Right ventricle myocardium superior (tissue), 1 donor: ENCODE measurements at regions not wholly inside any gene's neighbourhood (a gene's known extent, or its start where the extent isn't known, plus 50 kb on each side); places are given as distances from the start of the nearest gene placed in this dataset.
A peak's percentile ranks its signal among the peaks of the same experiment; 100 is the strongest.
"Not testable (repeated sequence)": the region's sequence is repeated elsewhere in the genome, so short reads cannot be mapped to it uniquely, and the experiment has no call there.

Source experiments
- ATAC-seq: fragments of 200-7000 bp; cut with Tn5 transposase; one replicate; pipeline ENCODE4 v1.9.1; 2020; ENCODE audit warnings: mild to moderate bottlenecking; ENCODE audit not compliant: poor library complexity
- DNase-seq: peaks from one replicate; pipeline ENCODE4 v3.0.0-alpha.2; 2020
- intact Hi-C: fragments of 100-400 bp; cut with DNase I; formaldehyde crosslinking; loops from one replicate; pipeline ENCODE4 v1.11.2; 2022
- donor health status: DM: no; HTN: yes; CAD: no; lungs with severe emphysema.

DNA sequence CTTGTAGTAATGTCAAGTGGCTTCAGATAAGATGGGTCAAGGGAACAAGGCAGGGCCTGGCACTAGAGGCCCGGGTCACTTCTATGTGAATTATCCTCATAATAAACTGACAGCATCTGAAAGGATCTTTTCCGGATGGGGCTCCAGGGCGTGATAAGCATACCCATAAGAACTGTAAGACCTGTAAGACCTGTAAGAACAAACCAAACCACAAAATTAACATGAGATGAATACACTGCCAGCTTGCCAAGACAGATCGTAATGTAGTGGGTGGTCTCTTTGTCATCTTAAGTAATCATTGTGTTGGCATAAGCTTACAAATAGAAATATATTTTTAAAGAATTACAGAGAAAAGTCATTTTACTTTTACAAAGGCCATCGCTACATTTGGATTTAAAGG is 334.9 kb downstream of the RFPL4B start:
- intact Hi-C loops, result no loop called here
- no peak for ATAC-seq
- DNase-seq, result no peak

DNA sequence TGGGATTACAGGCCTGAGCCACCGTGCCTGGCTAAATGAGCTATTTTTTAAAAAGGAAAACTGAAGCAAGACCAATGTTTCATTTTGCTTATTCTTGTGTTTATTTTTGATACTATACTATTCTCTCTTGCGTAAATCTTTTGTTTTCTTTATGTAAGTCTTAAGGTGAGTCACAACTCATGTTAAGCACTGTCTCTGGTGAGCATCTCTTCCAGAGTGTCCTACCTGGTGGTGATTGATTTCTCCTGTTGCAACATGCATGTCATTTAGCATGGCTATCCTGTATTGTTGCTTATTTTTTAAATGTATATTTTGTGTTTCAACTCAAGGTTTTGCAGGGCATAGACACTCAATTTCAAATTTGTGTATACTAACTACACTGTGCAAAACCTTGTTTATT is 336.0 kb downstream of the RFPL4B start:
- no peak for ATAC-seq
- no peak for DNase-seq
- intact Hi-C loops, result no loop called here

DNA sequence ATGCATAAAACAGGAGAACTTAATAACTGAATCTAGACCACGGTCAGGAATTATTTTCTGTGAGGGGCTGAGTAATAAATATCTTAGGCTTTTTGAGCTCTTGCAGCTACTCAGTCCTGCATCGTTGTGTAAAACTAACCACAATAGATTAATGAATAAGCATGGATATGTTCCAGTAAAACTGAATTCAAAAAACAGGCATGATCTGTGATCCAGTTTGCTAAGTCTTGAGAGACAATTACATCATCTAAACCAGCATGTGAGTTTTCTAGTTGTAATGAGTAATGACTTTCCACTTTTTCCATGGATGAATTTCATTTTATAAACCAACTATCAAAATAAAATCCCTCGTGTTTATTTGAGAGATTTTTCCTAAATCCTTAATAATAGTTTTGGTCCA is 336.8 kb downstream of the RFPL4B start:
- intact Hi-C loops, result no loop called here
- no peak for DNase-seq

DNA sequence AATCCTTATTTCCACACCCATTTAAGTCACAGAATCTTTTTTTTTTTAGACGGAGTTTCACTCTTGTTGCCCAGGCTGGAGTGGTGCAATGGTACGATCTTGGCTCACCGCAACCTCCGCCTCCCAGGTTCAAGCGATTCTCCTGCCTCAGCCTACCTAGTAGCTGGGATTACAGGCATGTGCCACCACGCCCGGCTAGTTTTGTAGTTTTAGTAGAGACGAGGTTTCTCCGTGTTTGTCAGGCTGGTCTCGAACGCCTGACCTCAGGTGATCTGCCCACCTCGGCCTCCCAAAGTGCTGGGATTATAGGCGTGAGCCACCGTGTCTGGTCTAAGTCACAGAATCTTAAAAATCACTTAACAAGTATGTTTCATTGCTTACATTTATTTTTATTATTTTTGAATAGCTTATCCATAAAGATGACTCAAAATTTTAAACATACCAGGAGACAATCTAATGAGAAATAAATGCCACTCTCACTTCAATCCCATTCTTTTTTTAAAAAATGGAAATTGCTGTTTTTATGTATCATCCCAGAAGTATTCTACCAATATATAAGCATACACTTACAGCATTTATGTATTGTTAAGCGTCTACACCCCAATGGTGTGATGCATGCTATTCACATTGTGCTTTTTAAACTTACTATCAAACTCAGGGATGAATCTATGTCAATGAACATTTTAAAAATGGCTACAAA is 338.5 kb downstream of the RFPL4B start:
- intact Hi-C loops, ATAC-seq, DNase-seq: not testable (repeated sequence)

More for the DNA sequence above, 336.8 kb downstream of the RFPL4B start:
- peak; percentile 51 for ATAC-seq

DNA sequence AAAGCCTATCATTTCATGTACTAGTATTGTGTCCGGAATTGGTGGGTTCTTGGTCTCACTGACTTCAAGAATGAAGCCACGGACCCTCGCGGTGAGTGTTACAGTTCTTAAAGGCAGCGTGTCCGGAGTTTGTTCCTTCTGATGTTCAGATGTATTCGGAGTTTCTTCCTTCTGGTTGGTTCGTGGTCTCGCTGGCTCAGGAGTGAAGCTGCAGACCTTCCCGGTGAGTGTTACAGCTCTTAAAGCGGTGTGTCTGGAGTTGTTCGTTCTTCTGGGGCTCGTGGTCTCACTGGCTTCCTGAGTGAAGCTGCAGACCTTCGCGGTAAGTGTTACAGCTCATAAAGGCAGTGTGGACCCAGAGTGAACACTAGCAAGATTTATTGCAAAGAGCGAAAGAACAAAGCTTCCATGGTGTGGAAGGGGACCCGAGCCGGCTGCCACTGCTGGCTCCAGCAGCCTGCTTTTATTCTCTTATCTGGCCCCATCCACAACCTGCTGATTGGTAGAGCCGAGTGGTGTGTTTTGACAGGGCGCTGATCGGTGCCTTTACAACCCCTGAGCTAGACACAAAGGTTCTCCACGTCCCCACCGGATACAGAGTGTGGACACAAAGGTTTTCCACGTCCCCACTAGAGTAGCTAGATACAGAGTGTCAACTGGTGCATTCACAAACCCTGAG is 341.5 kb downstream of the RFPL4B start:
- intact Hi-C loops, DNase-seq, ATAC-seq: not testable (repeated sequence)

DNA sequence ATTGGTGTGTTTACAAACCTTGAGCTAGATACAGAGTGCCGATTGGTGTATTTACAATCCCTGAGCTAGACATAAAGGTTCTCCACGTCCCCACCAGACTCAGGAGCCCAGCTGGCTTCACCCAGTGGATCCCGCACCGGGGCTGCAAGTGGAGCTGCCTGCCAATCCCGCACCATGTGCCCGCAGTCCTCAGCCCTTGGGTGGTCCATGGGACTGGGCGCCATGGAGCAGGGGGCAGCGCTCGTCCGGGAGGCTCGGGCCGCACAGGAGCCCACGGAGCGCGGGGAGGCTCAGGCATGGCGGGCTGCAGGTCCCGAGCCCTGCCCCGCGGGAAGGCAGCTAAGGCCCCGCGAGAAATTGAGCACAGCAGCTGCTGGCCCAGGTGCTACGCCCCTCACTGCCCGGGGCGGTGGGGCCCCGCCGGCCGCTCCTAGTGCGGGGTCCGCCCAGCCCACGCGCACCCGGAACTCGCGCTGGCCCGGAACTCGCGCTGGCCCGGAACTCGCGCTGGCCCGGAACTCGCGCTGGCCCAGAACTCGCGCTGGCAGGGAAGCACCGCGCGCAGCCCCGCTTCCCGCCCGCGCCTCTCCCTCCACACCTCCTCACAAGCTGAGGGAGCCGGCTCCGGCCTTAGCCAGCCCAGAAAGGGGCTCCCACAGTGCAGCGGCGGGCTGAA is 342.2 kb downstream of the RFPL4B start:
- DNase-seq, intact Hi-C loops, ATAC-seq: not testable (repeated sequence)

DNA sequence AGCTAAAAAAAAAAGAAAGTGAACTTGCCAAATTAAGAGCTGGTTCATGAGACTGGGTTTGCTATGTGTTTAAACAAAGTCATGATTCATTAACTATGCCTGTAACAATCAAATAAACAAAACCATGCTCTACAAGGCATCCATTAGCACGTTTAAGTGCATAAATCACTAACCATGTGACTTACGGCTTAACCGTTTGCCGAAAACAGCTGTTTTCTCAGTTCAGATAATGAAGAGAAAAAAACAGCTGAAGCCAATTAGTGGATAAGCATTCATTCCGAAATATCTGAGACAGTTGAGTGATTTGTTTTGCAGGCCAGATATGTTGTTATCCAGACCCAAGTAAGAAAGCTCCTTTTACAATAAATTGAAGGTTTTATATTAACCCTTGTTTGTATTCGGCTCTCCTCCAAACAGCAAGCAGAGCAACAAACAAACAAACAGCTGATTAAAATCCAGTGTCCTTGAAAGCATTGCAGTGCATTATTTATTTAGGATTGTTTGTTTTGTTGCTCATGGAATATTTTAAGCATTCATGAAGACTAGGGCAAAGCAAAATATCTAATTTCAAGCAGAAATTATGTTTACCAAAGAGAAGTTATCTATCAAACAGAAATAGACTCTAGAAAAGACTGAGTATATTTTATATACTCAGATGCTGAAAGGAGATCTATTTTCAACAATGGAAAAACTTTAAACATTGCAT is 343.5 kb downstream of the RFPL4B start:
- ATAC-seq (peak; percentile 20), DNase-seq (no peak)
- intact Hi-C loops, result no loop called here

DNA sequence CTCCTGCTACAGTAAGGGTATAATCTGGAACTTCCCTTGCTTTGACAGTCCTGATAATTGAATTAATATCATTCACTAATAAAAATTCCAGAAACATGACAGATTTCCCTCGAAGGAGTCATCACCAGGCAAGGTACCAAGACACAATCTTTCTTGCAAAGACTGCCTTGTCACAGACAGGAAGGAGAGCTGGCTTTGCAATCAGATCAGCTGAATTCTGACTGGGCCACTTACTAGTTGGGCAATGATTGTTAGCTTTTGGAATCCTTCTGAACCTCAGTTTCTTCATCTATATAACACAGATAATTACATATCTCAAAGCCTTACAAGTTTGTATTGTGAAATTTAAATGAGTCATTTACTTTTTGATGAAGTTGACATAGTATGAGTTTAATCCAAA is 344.2 kb downstream of the RFPL4B start:
- peak; percentile 55 for ATAC-seq
- DNase-seq, result no peak
- intact Hi-C loops, result no loop called here

DNA sequence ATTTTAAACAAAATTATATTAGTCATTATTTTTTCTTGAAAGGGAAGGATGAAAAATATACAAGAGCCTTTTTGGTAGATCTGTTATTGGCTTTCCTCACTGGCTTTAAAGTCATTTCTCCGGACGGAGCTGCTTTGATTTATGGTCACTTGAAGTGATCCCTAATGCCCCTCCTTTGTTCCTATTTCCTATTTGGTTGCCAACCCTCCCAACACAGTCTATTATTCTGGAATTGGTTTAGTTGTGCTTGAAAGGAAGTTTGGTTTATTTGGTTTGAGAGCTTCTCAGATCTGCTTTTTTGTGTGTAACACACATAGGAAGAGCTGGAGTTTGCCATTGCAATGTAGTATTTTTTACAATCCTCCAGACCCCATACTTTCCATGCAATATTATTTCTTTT is 347.9 kb downstream of the RFPL4B start:
- intact Hi-C loops, result no loop called here
- DNase-seq (no peak), ATAC-seq (no peak)

DNA sequence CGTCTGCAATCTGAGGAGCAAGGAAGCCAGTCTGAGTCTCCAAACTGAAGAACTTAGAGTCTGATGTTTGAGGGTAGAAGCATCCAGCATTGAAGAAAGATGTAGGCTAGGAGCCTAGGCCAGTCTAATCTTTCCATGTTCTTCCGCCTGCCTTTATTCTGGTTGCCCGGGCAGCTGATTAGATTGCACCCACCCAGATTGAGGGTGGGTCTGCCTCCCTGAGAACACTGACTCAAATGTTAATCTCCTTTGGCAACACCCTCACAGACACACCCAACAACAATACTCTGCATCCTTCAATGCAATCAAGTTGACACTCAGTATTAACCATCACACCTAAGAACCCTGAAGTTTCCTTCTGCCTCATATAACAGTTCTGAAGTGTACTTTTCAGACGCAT is 350.1 kb downstream of the RFPL4B start:
- ATAC-seq (no peak), DNase-seq (no peak)
- intact Hi-C loops, result no loop called here

DNA sequence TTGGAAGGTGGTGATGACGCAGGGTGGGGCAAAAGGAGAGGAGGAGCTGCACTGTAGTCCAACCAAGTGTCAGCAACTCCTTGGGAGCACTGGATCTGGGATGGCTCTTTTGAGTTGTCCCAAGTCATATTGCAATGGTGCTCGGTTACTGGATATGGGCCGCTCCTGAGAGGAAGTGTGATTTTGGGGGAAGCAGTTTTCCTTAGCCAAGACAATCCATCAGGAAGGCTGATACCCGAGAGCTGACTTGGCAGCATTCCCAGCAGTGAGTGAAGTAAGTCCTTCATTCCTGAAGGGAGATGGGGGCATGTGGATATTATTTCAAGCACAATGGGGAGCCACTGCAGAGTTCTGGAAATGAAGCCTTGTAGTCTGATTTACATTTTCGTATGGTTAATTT is 354.1 kb downstream of the RFPL4B start:
- ATAC-seq (no peak), DNase-seq (peak; percentile 41)
- intact Hi-C loops, result no loop called here

DNA sequence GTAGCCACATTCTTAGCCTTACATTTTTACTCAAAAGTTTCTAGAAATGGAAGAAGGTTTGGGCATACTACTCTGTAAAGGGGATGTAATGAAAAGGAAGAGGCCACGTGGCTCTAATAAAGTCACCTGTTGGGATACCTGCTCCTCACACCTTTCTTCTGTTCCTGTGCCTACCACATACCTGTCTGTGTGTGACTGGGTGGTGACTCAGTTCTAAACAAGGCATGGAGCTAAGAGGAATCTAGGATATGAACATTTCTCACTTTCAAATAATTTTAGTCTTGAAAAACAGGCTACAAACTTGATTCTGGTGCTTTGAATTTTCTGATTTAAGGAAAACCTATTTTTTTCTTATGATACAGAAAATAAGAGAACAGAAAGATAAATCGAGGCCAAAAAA is 363.6 kb downstream of the RFPL4B start:
- ATAC-seq, result no peak
- intact Hi-C loops, result no loop called here
- no peak for DNase-seq

DNA sequence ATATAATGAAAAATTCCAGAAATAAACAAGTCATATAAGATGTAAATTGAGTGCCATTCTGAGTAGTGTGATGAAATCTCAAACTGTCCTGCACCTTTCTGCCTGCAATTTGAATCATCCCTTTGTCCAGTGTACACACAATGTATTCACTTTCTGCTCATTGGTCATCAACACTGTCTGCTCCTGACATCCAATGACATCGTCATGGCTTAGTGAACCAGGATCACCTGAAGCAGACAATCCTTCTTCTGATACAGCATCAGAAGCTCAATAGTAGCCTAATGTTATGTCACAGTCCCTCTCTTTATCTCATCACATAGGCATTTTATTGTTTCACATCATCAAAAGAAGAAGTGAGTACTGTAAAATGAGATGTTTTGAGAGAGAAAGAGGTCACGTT is 366.3 kb downstream of the RFPL4B start:
- DNase-seq (no peak), ATAC-seq (no peak)
- intact Hi-C loops, result no loop called here

DNA sequence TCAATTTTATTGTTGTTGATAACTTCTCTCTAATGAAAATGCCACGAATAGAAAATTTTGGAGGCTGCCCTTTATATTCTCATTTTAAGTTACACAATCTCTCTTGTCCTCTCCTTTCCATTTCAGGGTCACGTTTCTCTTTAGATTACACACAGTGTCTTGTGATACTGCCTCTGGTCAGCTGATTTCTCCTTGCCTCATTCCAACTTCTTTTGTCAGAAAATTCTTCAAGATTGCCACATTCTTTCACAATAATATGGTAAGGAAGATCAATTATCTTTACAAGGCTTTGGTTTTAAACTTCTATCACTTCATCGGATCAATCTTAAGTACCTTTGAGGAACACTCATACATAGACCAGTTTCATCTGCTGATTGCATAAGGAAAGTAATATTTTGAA is 370.3 kb downstream of the RFPL4B start:
- intact Hi-C loops, result no loop called here
- DNase-seq, result no peak
- no peak for ATAC-seq

DNA sequence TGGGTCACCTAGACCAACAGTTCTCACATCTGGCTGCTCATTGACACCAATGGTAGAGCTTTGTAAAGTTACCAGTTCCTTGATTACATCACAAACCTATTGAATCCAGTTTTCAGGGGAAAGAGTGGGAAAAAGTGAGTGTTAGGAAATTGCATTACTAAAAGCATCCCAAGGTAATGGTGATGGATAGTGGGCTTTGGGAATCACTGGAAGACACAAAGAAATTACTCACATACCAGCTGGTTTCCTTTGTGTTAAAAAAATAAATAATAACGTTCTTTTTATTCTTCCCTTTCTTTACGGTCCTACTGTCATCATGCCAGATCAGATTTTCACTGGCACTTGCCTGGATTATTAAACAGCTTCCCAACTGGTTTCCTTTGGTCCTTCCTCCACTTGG is 370.7 kb downstream of the RFPL4B start:
- ATAC-seq (no peak), DNase-seq (no peak)
- intact Hi-C loops, result no loop called here

DNA sequence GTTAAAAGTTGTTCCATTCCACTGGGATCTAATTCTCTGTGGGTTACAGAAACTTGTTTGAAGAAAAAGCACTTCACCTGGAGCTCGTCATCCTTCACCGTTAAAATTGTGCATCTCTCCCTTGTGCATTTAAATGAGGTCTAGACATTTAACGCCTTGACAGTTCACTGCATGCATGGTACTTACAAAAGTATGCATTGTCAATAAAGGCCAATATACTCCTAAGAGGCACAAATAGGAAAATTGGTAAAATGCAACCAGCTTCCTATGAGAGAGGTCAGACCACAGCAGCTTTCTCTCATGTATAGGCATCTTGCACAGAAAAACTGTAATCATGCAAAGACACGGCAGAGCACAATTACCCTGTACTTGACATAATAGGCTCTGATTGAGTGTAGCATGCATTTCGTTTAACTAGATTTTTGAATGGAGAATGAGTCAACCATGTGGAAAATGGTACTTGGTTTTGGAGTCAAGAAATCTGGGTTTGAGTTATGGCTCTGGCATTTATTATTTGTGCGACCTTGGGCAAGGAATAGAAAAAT is 378.5 kb downstream of the RFPL4B start:
- DNase-seq (no peak), ATAC-seq (no peak)
- intact Hi-C loops, result no loop called here

DNA sequence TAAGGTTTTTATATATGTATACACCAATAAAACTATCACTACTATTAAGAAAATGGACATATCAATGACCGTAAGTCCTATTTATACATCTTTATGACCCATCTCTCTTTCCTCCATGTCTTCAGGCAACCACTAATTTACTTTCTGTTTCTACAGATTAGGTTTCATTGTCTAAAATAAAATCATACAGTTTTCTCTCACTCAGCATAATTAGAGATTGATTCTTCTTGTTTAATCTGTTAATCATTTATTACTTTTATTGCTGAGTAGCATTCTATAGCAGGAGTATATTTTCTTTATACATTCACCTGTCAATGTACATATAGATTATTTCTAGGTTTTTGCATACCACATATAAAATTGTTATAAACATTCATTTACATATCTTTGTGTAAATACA is 388.0 kb downstream of the RFPL4B start:
- ATAC-seq, result no peak

DNA sequence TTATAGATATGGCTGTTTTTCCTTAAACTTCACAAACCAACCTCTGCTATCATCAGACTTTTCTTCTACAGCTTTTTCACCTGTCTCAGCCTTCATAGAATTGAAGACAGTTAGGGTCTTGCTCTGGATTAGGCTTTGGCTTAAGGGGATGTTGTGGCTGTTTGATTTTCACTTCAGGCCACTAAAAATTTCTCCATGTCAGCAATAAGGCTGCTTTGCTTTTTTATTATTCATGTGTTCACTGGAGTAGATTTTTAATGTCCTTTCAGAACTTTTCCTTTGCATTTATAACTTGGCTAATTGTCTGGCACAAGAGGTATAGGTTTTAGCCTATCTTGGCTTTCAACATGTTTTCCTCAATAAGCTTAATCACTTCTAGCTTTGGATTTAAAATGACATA is 392.6 kb downstream of the RFPL4B start:
- DNase-seq, result no peak
- intact Hi-C loops, result no loop called here

More for the DNA sequence above, 388.0 kb downstream of the RFPL4B start:
- DNase-seq, result no peak
- intact Hi-C loops, result no loop called here

DNA sequence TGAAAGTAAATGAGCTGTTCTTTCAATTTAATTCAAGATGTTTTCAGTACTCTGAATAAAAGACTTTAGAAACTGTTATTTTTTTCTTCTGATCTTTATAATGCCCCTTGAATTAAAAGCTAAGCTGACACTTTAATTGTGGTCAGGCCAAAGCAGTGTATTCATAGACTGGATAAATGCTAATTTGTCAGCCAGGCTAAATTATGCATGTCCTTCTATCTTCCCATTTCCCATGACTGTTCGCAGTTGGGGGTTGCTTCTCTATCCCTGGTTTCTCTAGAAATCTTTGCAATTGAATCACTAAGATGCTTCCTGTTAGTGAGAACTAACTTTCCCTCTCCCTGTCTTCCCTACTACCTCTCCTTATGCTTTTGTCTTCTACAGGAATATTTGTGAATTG is 396.2 kb downstream of the RFPL4B start:
- ATAC-seq (no peak), DNase-seq (no peak)
- intact Hi-C loops, result no loop called here

More for the DNA sequence above, 392.6 kb downstream of the RFPL4B start:
- no peak for ATAC-seq
